Stomach (tissue), 8 donors: ENCODE measurements at regions not wholly inside any gene's neighbourhood (a gene's known extent, or its start where the extent isn't known, plus 50 kb on each side); places are given as distances from the start of the nearest gene placed in this dataset.

Source experiments
- DNase-seq, 2 donors: peaks; one replicate each; pipeline versions ENCODE4 v3.0.0 to v3.0.0-alpha.2; 2013 to 2019
- H3K27ac ChIP-seq, 5 donors: fragments of 200-600 bp in 4 of 5; sonication (generic) in 4 of 5; one replicate each; pipeline ENCODE4 v1.5.1; 2013 to 2019; ENCODE audit warnings: mild to moderate bottlenecking in 1 of 5, moderate library complexity in 1 of 5
- H3K27me3 ChIP-seq, 3 donors: fragments of 200-600 bp; sonication (generic); one replicate each; pipeline ENCODE4 v1.5.1; 2017 to 2019; ENCODE audit warnings: mixed run types in 1 of 3
- H3K36me3 ChIP-seq, 4 donors: fragments of 200-600 bp; sonication (generic); 1 replicate in 3 of 4; 2 replicates in 1 of 4; pipeline ENCODE4 v1.5.1; 2016 to 2019
- H3K4me1 ChIP-seq, 4 donors: fragments of 200-600 bp; sonication (generic); one replicate each; pipeline ENCODE4 v1.5.1; 2016 to 2019
- H3K4me3 ChIP-seq, 4 donors: fragments of 200-600 bp; sonication (generic) in 3 of 4; one replicate each; pipeline ENCODE4 v1.5.1; 2016 to 2019; ENCODE audit warnings: mild to moderate bottlenecking in 1 of 4
- H3K9me3 ChIP-seq, 4 donors: fragments of 200-600 bp; sonication (generic); one replicate each; pipeline ENCODE4 v1.5.1; 2016 to 2019
- EP300 ChIP-seq: sonication (generic); formaldehyde crosslinking; IDR thresholded peaks from one replicate; pipeline ENCODE4 v1.6.1; 2017; ENCODE audit warnings: antibody characterized with exemption
- POLR2A ChIP-seq, 4 donors: fragments of 450-650 bp; IDR thresholded peaks; one replicate each; pipeline ENCODE4 v1.6.1; 2016; ENCODE audit warnings: antibody characterized with exemption in 4 of 4, control low read depth in 2 of 4, mild to moderate bottlenecking in 1 of 4, moderate library complexity in 1 of 4
- POLR2AphosphoS5 ChIP-seq, 3 donors: sonication (generic); formaldehyde crosslinking; IDR thresholded peaks; one replicate each; pipeline ENCODE4 v1.6.1; 2016; ENCODE audit warnings: antibody characterized with exemption in 3 of 3
- WGBS, 5 donors: extraction: QIAGEN DNeasy Blood & Tissue Kit in 3 of 5; methylation state at CpG; one replicate each; pipeline versions ENCODE4 v1.1.5 to v1.1.7; 2013 to 2018; 5-methylcytosine and 5-hydroxymethylcytosine counted together
- intact Hi-C: fragments of 100-400 bp; cut with DNase I; formaldehyde crosslinking; loops from one replicate; pipeline ENCODE4 v1.15.1; 2023; ENCODE audit warnings: low total_unique reads
- TF ChIP-seq, protein P1 (sequence below), 7 experiments: fragments of 450-650 bp in 4 of 7; fragments of 200-600 bp in 3 of 7; sonication (generic) in 3 of 7; IDR thresholded peaks; one replicate each; pipeline ENCODE4 v1.5.1; 2016 to 2019; ENCODE audit warnings: antibody characterized with exemption in 7 of 7, control low read depth in 2 of 7, mild to moderate bottlenecking in 1 of 7
- donor health status: healthy with polysubstance abuse.
- donor health status: Bipolar disorder and iron deficiency.
- donor health status: healthy.

DNA sequence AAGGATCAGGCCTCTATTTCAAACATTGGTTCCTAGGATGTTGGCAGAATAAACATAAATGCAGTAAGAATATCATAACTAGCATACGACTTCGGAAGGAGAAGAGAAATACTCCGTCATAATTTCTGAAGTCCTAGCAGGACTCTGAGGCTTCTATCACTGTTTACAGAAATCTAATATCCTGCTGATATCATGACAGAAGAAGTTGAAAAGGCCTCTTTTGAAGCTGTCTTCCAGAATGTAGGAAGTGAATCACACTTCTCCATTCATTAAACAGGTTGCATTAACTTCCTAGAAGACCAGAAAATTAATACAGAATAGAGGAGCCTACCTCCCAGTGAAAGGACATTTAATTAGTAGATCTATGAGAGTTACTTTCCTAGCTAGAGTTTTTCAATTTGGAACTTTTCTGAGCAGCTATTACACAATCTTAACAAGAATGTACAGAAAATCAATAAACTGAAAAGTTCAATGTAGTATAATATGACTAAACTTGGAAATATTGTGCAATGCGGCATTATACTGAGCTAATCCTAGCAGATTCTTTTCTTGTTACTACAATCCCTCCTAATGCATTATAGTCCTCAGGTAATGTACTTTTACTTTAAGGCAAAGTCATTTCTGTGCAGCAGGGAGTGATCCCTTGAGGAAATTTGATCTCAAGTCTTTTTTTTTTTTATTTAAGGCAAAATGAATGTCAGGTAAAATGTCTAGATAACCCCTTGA is 622.6 kb upstream of the CELF2 start:
- Histone ChIP-seq H3K27me3 (no peaks in the 10 kb centered on the region), H3K4me1 (no peaks in the 10 kb centered on the region), H3K27ac (no peak overlapping the region), H3K9me3 (peaks cover 0 to 3% (median 0%) of the 10 kb centered on the region in 4 donors), H3K36me3 (no peaks in the 10 kb centered on the region), H3K4me3 (no peak overlapping the region)
- 66 to 83% (median 80%) methylated on average over 4 of the region's 4 CpGs for WGBS, 5 donors
- DNase-seq, result no peak
- TF ChIP-seq POLR2AphosphoS5 (IDR thresholded peaks at IDR 0.05), result no peak
- no peak for TF ChIP-seq POLR2A (IDR thresholded peaks at IDR 0.05)
- TF ChIP-seq, protein P1, sequence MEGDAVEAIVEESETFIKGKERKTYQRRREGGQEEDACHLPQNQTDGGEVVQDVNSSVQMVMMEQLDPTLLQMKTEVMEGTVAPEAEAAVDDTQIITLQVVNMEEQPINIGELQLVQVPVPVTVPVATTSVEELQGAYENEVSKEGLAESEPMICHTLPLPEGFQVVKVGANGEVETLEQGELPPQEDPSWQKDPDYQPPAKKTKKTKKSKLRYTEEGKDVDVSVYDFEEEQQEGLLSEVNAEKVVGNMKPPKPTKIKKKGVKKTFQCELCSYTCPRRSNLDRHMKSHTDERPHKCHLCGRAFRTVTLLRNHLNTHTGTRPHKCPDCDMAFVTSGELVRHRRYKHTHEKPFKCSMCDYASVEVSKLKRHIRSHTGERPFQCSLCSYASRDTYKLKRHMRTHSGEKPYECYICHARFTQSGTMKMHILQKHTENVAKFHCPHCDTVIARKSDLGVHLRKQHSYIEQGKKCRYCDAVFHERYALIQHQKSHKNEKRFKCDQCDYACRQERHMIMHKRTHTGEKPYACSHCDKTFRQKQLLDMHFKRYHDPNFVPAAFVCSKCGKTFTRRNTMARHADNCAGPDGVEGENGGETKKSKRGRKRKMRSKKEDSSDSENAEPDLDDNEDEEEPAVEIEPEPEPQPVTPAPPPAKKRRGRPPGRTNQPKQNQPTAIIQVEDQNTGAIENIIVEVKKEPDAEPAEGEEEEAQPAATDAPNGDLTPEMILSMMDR (IDR thresholded peaks at IDR 0.05), result no peak
- TF ChIP-seq EP300, result no peak
- intact Hi-C loops, result no loop called here

DNA sequence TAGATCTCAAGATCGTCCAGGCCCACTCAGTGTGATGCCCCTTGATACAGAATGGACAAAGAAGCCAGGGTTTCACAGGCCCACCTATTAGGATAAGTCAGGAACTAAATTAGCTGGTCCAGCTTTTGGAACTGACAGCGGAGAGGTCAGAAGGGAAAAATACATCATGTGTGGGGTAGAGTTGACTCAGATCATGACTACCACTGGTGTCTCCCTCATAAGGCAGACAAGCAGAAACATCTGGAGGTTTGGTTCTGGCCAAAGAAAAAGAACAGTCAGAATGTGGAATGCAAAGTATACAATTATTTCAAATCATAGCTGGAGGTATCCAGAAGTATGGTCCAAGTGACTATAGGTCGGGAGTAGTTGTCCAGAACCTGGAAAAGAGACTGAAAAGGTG is 621.1 kb upstream of the CELF2 start:
- intact Hi-C loops, result no loop called here
- Histone ChIP-seq H3K27ac (no peak overlapping the region), H3K36me3 (no peaks in the 10 kb centered on the region), H3K27me3 (no peaks in the 10 kb centered on the region), H3K4me3 (no peak overlapping the region), H3K9me3 (peaks cover 0 to 3% (median 0%) of the 10 kb centered on the region in 4 donors), H3K4me1 (no peaks in the 10 kb centered on the region)
- WGBS, 5 donors, result 60 to 78% (median 69%) methylated on average over 3 of the region's 3 CpGs
- TF ChIP-seq, protein P1 (IDR thresholded peaks at IDR 0.05), result no peak
- TF ChIP-seq POLR2AphosphoS5 (IDR thresholded peaks at IDR 0.05), result no peak
- TF ChIP-seq EP300, result no peak
- TF ChIP-seq POLR2A (IDR thresholded peaks at IDR 0.05), result no peak
- DNase-seq, result no peak

DNA sequence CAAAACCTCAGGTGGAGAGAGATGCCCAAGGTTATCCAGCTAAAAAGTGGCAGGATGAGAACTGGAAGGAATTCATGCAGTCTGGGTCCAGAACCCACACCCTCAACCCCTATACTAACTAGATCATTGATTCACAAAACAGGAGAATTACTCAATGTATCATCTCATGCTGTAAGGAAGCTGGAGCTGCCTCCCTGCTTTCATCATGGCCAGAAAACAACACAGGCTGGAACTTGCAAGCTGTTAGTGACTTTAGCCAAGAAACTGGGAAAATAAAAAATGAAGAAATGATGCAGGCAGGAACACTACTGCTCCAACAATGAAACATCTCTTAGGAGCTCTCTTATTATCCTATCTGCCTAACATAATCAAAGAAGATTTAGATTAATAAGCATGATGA is 619.8 kb upstream of the CELF2 start:
- H3K36me3 ChIP-seq, result no peaks in the 10 kb centered on the region
- intact Hi-C loops, result no loop called here
- H3K4me3 ChIP-seq, result no peak overlapping the region
- H3K27ac ChIP-seq, result no peak overlapping the region
- no peaks in the 10 kb centered on the region for H3K27me3 ChIP-seq
- DNase-seq, result no peak
- H3K4me1 ChIP-seq, result no peaks in the 10 kb centered on the region
- peaks cover 0 to 3% (median 0%) of the 10 kb centered on the region in 4 donors for H3K9me3 ChIP-seq
- no peak for TF ChIP-seq POLR2A (IDR thresholded peaks at IDR 0.05)
- no peak for TF ChIP-seq EP300
- no peak for TF ChIP-seq POLR2AphosphoS5 (IDR thresholded peaks at IDR 0.05)
- TF ChIP-seq, protein P1 (IDR thresholded peaks at IDR 0.05), result no peak

DNA sequence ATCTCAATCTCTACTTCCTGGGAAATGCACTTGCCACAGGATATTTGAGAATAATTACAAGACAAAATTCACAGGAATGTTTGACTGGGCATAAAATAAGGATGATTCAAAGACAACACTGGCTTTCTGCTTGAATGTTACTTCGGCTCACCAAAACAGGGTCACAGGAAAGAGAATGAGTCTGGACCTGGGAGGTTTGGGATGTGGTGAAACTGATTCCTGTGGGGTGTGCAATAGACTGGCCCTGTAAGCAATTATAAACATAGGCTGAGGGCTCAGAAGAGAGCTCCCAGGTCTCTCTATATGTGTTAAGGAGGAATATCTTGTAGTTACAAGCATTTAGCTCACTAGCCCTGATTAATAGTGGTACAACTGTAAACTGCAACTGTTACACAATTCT is 613.9 kb upstream of the CELF2 start:
- no peaks in the 10 kb centered on the region for H3K27me3 ChIP-seq
- TF ChIP-seq, protein P1 (IDR thresholded peaks at IDR 0.05), result no peak
- TF ChIP-seq EP300 (no peak), POLR2A (IDR thresholded peaks at IDR 0.05) (no peak), POLR2AphosphoS5 (IDR thresholded peaks at IDR 0.05) (no peak)
- no peaks in the 10 kb centered on the region for H3K36me3 ChIP-seq
- H3K9me3 ChIP-seq, result no peaks in the 10 kb centered on the region
- H3K4me3 ChIP-seq, result no peak overlapping the region
- no peak overlapping the region for H3K27ac ChIP-seq
- no peaks in the 10 kb centered on the region for H3K4me1 ChIP-seq
- intact Hi-C loops, result no loop called here
- DNase-seq, result no peak
- 90 to 96% (median 90%) methylated on average over 1 of the region's 1 CpG for WGBS, 5 donors
